ENCODE measurements at regions not wholly inside any gene's neighbourhood (a gene's known extent, or its start where the extent isn't known, plus 50 kb on each side); places are given as distances from the start of the nearest gene placed in this dataset.
"Not testable (repeated sequence)": the region's sequence is repeated elsewhere in the genome, so short reads cannot be mapped to it uniquely, and the experiment has no call there.

- DNase-seq (ENCODE audit: low spot score): no peak
Measured at GRCh38 chr2:238521002-238521401, 94.3 kb downstream of the ASB1 start.

DNA sequence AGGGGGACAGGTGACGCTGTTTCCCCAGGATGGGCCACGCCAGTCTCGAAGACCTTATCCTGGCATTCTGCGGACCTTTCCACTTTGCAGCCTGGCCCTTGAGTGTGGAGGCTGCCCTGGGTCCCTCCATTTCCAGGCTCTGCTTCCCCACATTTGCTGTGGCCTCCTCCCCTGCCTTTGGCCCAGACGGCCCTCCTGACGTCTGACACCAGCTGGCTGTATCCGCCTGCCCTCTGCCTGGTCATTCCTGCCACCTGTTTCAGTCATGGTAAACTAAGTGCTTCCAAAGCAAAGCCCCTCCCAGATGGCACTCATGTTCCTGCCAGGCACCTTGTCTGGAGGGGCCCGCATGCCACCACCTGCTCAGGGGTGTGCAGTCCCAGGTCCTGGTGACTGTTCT, 95.1 kb downstream of the ASB1 start:
- DNase-seq (ENCODE audit: low spot score): no peak

DNA sequence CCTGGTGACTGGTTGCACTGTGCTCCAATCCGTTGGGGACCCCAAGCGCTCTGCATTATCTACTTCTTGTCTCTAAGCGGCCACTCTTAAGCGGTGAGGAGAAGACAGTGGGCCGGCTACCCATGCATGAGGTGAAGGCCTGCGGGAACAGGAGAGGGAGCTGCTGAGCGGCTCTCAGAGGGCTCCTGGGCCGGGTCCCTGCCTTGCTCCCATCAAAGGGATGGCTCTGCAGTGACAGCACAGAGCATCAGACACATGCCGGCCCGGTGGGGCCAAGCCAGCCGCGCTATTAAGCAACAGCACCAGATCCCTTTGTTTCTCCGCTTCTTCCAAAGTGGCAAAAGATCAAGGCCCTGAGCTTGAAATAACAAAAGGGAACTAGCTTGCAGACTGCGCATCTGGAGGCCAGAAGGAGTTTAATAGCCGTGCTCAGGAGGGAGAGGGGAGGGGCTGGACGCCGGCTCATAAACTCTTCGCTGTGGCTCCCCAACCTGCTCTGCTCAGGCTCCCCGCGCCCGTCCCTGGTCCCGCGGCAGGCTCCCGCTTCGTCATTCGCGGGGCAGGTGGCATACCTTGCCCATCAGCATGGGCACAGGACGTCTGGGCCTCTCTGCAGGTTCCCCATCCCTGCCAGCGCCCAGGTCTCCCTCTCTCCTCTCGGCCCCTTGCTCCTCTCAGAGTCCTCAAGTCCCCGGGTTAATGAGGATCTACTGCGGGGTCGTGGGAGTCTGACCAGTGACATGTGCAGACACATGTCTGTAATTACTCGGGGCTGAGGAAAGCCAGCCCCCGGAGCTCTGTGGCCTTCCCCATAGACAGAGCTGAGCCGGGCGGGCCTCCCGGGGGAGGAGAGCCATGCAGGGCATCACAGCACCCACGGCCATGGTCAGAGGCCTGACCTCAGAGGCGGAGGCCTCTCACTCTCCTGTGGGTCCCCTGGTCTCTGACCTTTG, 96.7 kb downstream of the ASB1 start:
- no peak for DNase-seq (ENCODE audit: low spot score)

DNA sequence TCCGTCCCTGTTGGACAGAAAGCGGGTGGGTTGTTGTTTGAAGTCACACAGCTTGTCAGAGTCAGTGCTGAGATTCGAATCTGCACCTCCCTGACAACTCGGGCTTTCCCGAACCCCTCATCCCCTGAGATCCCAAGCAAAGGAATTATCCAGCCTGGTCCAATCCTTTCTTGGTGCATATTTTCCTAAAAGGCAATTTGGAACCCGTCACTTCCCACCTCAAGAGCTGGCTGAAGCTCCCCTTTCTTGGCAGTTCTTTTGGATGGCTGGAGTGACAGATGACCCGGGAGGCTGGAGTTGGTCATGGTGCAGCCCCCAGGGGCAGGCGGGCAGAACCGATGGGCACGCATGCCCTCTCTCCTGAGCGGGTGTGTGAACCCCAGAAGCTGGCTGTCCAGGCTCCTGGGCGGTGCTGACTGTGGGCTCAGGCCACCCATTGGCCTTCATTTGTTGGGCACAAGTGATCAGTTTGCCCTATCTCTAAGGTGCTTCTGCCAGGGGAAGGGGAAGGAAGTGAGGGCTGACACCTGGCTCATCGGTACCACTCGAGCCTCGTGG, 97.8 kb downstream of the ASB1 start:
- no peak for DNase-seq (ENCODE audit: low spot score)

DNA sequence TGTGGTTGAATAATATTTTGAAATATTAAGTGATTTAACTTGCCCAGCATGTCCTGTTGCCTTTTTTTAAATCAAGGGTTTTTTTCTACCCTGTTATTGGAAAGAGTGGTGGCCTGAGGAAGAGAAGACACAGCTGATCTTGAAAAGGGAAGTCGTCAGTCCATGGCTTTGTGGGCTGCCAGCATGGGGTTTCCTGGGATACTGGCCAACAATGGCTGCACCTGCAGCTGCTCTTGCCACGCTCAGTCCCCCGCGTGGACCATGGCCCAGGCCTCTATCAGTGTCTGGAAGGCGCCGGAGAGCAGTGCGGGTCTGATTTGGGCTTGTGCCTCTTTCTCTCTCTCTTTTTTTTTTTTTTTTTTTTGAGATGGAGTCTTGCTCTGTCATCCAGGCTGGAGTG, 99.3 kb downstream of the ASB1 start:
- no peak for DNase-seq (ENCODE audit: low spot score)

GRCh38 chr2:238527565-238527964, 100.8 kb downstream of the ASB1 start:
- DNase-seq (ENCODE audit: low spot score): no peak

- DNase-seq (ENCODE audit: low spot score): no peak
Measured at GRCh38 chr2:238528953-238529781, 102.4 kb downstream of the ASB1 start.

DNA sequence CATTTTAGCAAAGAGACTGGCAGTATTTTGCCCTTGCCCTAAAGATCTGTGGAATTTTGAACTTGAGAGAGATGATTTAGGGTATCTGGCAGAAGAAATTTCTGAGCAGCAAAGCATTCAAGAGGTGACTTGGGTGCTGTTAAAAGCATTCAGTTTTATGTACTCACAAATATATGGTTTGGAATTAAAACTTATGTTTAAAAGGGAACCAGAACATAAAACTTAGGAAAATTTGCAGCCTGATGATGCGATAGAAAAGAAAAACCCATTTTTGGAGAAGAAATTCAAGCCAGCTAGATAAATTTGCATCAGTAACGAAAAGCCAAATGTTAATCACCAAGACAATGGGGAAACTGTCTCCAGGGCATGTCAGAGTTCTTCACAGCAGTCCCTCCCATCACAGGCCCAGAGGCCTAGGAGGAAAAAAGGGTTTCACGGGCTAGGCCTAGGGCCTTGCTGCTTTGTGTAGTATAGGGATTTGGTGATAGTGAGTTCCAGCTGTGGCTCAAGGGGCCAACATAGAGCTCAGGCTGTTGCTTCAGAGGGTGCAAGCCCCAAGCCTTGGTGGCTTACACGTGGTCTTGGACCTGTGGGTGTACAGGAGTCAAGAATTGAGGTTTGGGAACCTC, 104.4 kb downstream of the ASB1 start:
- DNase-seq (ENCODE audit: low spot score): not testable (repeated sequence)

DNA sequence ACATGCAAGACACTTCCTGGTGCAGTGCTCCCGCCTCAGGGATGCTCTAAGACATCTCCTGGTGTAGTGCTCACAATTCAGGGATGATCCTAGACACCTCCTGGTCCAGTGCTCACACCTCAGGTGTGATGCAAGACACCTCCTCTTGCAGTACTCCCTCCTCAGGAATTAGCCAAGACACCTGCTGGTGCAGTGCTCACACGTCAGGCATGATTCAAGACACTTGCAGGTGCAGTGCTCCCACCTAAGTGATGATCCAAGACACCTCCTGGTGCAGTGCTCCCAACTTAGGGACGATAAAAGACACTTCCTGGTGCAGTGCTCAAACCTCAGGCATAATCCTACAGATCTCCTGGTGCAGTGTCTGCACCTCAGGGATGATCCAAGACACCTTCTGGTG, 117.0 kb downstream of the ASB1 start:
- not testable (repeated sequence) for DNase-seq (ENCODE audit: low spot score)

- no peak for DNase-seq (ENCODE audit: low spot score)
Measured at GRCh38 chr2:238548902-238549462, 122.3 kb downstream of the ASB1 start.

DNA sequence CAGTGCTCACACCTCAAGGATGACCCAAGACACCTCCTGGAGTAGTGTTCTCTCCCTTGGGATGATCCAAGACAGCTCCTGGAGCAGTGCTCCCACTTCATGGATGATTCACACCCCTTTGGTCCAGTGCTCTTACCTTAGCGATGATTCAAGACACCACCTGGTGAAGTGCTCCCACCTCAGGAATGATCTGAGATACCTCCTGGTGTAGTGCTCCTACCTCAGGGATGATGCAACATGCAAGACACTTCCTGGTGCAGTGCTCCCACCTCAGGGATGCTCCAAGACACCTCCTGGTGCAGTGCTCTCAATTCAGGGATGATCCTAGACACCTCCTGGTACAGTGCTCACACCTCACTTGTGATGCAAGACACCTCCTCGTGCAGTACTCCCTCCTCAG, 123.1 kb downstream of the ASB1 start:
- no peak for DNase-seq (ENCODE audit: low spot score)

DNA sequence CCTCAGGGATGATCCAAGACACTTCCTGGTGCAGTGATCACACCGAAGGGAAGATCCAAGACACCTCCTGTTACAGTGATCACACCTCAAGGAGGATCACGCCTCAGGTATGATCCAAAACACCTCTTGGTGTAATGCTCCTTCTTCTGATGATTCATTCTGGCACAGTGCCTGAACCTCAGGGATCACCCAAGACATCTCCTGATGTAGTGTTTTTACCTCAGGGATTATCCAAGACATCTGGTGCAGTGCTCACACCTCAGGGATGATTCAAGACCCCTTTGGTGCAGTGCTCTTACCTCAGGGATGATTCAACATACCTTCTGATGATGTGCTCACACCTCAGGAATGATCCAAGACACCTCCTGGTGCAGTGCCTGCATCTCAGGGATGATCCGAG, 124.4 kb downstream of the ASB1 start:
- DNase-seq (ENCODE audit: low spot score): no peak

GRCh38 chr2:238552226-238552625, 125.5 kb downstream of the ASB1 start:
- DNase-seq (ENCODE audit: low spot score): no peak

DNA sequence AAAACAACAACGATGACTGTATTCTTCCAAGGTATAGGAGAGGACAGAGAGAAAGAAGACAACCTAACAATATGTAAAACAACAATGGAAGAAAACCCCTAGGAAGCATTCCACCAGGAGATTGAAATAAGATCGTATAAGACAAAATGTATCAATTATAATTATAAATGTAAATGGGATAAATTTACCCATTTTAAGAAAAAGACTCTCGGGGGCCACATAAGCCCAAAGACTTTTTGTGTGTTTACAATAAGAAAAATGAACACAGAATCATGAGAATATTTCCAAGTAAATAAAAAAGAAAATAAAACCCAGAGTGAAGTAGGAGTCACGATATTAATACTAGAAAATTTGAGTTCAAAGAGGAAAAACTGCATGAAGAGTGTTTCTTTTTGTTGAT, 126.4 kb downstream of the ASB1 start:
- no peak for DNase-seq (ENCODE audit: low spot score)

DNA sequence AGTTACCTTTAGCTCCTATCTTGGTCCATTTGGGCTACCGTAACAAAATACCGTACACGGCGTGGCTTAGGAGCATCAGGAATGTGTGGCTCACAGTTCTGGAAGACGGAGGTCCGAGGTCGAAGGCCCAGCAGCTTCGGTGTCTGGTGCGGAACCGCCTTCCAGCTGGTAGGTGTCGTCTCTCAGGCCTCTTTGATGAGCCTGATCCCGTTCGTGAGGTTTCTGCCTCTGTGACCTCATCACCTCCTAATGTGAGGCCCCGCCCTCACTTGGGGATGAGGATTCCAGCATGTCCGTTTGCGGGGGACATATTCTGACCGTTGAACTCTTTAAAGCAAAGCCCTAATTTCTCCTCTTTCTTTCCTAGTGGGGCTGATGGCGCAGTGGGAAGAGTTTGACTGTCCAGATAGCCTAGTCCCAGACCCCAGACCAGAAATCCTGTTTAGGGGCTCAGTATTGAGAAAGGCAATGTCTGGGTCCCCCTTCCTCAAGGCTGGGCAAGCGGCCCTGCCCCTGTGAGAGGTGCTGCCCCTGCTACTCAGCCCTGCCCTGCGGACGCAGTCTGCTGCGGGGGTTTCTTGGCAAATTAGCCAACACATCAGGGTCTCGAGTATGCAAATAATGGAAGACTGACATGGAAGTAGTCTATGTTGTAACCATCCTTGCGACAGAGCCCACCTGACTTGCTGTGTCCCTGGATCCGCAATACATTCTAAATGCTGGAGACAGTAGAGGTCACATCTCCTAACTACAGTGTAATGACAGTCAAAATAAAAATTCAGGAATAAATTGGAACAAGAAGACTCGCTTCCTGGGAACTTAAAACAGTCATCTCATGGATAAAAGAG, 128.0 kb downstream of the ASB1 start:
- DNase-seq (ENCODE audit: low spot score): no peak

GRCh38 chr2:238555786-238556542, 129.2 kb downstream of the ASB1 start:
- no peak for DNase-seq (ENCODE audit: low spot score)

DNA sequence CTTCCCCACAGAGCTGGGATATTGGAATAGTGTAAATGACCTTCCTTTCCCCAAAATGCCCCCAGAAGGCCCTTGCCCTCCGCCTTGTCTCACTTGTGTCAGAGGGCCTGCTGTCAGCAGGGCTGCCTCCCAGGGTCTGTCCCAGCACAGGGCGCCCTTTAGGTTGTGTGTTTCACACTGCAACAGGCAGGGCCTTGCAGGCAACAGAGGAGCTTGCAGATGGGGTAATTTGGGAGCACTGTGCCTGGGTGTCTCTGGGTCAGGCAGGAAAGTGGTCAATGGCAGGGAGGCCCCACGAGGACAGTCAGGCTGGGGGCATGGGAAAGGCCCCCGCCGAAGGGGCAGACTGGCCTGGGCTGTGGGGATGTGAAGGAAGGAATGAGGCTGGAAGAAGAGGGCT, 130.7 kb downstream of the ASB1 start:
- DNase-seq (ENCODE audit: low spot score): no peak

- DNase-seq (ENCODE audit: low spot score): no peak
Measured at GRCh38 chr2:238557936-238558335, 131.2 kb downstream of the ASB1 start.

GRCh38 chr2:238558456-238559099, 131.9 kb downstream of the ASB1 start:
- DNase-seq (ENCODE audit: low spot score): no peak

- no peak for DNase-seq (ENCODE audit: low spot score)
Measured at GRCh38 chr2:238560234-238560633, 133.5 kb downstream of the ASB1 start.

Measured in globus pallidus (tissue), 1 donor.